ENCODE measurements at regions not wholly inside any gene's neighbourhood (a gene's known extent, or its start where the extent isn't known, plus 50 kb on each side); places are given as distances from the start of the nearest gene placed in this dataset.

DNA sequence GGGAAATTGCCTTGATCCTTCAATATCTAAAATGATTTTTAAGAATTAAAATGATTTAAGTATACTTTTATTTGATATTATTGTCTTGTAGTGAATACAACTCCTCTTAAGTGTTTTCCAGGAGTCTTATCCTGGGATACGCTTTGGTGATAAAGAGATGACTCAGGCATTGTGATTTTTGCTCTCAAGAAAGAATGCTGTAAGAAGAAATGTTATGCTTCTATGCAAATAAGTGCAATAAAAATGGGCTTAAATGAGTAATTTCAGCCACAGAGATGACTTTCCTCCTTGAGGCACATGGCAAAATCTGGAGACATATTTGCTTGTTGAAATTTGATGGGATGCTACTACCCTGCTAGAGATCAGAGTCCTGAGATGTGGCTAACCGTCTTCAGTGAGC lies 358.6 kb upstream of the BCHE start:
- no peak overlapping the region for H3K4me3 ChIP-seq (ENCODE audit: low read depth, low read length)
- TF ChIP-seq, protein P1, sequence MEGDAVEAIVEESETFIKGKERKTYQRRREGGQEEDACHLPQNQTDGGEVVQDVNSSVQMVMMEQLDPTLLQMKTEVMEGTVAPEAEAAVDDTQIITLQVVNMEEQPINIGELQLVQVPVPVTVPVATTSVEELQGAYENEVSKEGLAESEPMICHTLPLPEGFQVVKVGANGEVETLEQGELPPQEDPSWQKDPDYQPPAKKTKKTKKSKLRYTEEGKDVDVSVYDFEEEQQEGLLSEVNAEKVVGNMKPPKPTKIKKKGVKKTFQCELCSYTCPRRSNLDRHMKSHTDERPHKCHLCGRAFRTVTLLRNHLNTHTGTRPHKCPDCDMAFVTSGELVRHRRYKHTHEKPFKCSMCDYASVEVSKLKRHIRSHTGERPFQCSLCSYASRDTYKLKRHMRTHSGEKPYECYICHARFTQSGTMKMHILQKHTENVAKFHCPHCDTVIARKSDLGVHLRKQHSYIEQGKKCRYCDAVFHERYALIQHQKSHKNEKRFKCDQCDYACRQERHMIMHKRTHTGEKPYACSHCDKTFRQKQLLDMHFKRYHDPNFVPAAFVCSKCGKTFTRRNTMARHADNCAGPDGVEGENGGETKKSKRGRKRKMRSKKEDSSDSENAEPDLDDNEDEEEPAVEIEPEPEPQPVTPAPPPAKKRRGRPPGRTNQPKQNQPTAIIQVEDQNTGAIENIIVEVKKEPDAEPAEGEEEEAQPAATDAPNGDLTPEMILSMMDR (IDR thresholded peaks at IDR 0.05; ENCODE audit: low read depth, low read length, missing control alignments) = no peak
- in situ Hi-C loops (cut with HindIII; ENCODE audit: low sequenced_read_pairs) = no loop called here
- DNase-seq (ENCODE audit: low read depth) = no peak

DNA sequence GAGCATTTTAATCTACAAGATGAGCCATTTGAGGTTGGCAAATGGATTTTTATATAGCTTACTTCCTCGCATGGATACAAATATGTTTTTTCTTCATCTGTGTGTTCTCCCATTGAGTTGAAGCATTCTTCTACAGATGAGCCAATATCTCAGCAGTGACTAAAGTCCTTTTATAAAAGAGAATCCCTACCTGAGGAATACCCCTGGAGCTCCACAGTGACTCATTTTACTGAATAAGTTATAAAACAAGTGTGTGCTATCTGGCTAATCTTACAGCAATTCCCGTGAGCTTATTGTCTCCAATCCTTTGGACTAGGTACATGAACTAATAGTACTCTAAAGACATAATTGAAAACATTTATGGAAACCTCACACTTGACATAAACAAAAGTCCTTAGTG lies 354.2 kb upstream of the BCHE start:
- in situ Hi-C loops (cut with HindIII; ENCODE audit: low sequenced_read_pairs) = no loop called here
- no peak overlapping the region for H3K4me3 ChIP-seq (ENCODE audit: low read depth, low read length)
- no peak for DNase-seq (ENCODE audit: low read depth)
- TF ChIP-seq, protein P1 (IDR thresholded peaks at IDR 0.05; ENCODE audit: low read depth, low read length, missing control alignments) = no peak

DNA sequence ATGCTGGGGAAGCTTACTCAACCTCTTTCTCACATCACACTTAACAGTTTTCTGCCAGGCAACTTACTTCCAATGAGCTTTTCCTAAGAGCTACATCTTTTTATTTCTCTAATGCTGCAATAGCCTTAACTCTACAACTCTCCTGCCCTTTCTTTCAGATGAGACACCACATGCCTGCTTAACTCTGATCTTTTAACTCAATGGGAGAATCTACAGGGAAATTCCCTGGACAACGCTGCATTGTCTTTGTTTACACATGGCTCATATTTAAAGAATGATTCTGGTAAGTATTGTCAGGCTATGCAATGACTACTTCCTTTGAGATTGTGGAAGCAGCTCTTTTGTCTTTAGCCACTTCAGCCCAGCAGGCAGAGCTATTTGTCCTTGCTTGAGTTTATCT lies 353.1 kb upstream of the BCHE start:
- TF ChIP-seq, protein P1 (IDR thresholded peaks at IDR 0.05; ENCODE audit: low read depth, low read length, missing control alignments) = no peak
- no peak overlapping the region for H3K4me3 ChIP-seq (ENCODE audit: low read depth, low read length)
- in situ Hi-C loops (cut with HindIII; ENCODE audit: low sequenced_read_pairs) = no loop called here
- peak; percentile 19 for DNase-seq (ENCODE audit: low read depth)

DNA sequence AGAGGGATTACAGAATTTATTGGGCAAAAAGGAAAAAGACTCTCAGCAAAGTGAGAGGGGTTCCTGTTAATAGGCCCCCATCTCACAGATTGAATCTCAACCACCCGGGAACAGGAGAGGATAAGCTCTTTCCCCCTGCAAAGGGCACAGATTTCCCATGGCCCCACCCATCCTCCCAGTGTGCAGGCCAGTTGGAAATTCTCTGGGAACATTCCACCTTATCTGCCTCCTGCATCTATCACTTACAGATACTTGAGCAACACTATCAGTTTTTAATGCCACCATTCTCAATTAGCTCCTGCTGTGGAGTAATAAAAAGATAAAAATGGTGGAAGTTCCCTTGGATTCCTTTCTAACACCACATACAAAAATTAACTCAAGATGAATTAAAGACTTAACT lies 350.0 kb upstream of the BCHE start:
- no peak overlapping the region for H3K4me3 ChIP-seq (ENCODE audit: low read depth, low read length)
- TF ChIP-seq, protein P1 (IDR thresholded peaks at IDR 0.05; ENCODE audit: low read depth, low read length, missing control alignments) = no peak
- no peak for DNase-seq (ENCODE audit: low read depth)
- in situ Hi-C loops (cut with HindIII; ENCODE audit: low sequenced_read_pairs) = no loop called here

DNA sequence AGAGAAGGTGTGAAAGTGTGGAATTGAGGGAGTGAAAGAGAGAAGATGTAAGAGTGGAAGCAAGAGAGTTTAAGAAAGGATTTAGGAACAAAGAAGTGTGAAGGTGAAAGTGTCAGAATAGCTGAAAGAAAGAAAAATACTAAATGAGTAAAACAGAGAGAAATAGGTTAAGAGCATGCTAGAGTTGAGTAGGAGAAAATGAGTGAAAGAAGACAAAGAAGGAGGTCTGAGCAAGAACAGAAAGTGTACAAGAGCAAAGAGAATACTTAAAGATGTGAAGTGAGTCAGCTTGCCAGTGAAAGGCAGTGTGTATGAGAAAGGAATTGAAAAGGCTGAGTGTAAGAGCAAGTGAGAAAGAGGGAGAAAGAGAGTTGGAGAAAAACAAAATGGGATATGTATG lies 348.8 kb upstream of the BCHE start:
- TF ChIP-seq, protein P1 (IDR thresholded peaks at IDR 0.05; ENCODE audit: low read depth, low read length, missing control alignments) = no peak

DNA sequence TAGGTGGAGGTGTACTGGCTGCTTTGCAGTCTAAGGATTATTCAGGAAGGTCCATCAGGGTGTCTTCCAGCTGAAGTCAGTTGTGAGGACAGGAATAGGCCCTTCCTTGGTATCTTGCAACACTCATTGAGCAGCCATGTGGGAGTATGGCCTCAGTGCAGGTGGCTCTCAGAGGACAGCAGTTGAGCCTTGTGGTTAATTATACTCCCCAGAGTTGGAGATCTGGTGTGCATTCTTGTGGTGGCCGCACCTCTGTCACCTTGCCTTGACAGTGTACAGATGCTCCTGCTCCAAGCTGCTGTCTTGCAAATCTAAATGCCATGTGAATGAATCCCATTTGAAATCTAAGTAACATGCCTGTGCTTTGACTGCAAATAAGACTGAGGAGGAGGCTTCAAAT lies 339.9 kb upstream of the BCHE start:
- DNase-seq (ENCODE audit: low read depth) = no peak
- H3K4me3 ChIP-seq (ENCODE audit: low read depth, low read length) = no peak overlapping the region
- TF ChIP-seq, protein P1 (IDR thresholded peaks at IDR 0.05; ENCODE audit: low read depth, low read length, missing control alignments) = no peak
- in situ Hi-C loops (cut with HindIII; ENCODE audit: low sequenced_read_pairs) = no loop called here

More for the DNA sequence above, 348.8 kb upstream of the BCHE start:
- H3K4me3 ChIP-seq (ENCODE audit: low read depth, low read length) = no peak overlapping the region
- DNase-seq (ENCODE audit: low read depth) = no peak
- in situ Hi-C loops (cut with HindIII; ENCODE audit: low sequenced_read_pairs) = no loop called here

DNA sequence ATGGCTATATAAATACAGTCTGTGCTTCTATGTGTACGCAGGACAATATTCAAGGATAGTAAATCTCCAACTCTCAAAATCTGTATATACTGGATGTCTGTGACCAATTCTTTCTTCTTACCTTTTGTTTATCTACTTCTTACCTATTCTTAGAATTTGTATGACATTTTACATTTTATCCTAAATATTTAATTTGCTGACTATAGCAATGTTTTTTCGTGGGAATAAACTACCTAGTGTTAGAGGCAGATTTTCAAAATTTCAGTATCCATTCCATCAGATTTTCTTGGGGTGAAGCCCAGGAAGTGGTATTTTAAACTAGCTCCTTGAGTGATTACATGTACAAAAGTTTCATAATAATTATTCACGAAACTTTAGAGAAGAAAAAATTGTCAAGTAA lies 334.5 kb upstream of the BCHE start:
- DNase-seq (ENCODE audit: low read depth) = no peak
- no peak overlapping the region for H3K4me3 ChIP-seq (ENCODE audit: low read depth, low read length)
- in situ Hi-C loops (cut with HindIII; ENCODE audit: low sequenced_read_pairs) = no loop called here
- TF ChIP-seq, protein P1 (IDR thresholded peaks at IDR 0.05; ENCODE audit: low read depth, low read length, missing control alignments) = no peak
